H1 (cell line): ENCODE measurements at regions not wholly inside any gene's neighbourhood (a gene's known extent, or its start where the extent isn't known, plus 50 kb on each side); places are given as distances from the start of the nearest gene placed in this dataset.
"Not testable (repeated sequence)": the region's sequence is repeated elsewhere in the genome, so short reads cannot be mapped to it uniquely, and the experiment has no call there.

Source experiments
- EP300 ChIP-seq, 2 experiments: IDR thresholded peaks; 1 replicate in 1 of 2; 2 replicates in 1 of 2; pipeline ENCODE4 v1.6.1; 2011 to 2012; ENCODE audit warnings: low read depth in 2 of 2, low read length in 2 of 2, mild to moderate bottlenecking in 2 of 2, borderline replicate concordance in 1 of 2, inconsistent platforms in 1 of 2, moderate library complexity in 1 of 2
- EZH2 ChIP-seq: fragments of 200-600 bp; sonication (generic); IDR thresholded peaks from 2 replicates; pipeline ENCODE4 v1.7.1; 2012; ENCODE audit warnings: low read depth, mild to moderate bottlenecking, moderate library complexity, low read length, inconsistent platforms; ENCODE audit not compliant: severe bottlenecking
- KDM4A ChIP-seq: IDR thresholded peaks from one replicate; pipeline ENCODE4 v1.7.1; 2012; ENCODE audit warnings: low read depth, mild to moderate bottlenecking, moderate library complexity, low read length, inconsistent platforms; ENCODE audit not compliant: severe bottlenecking
- POLR2A ChIP-seq, 2 experiments: IDR thresholded peaks; 1 replicate in 1 of 2; 2 replicates in 1 of 2; pipeline ENCODE4 v1.6.1; 2011; ENCODE audit warnings: low read depth in 2 of 2, low read length in 2 of 2, mild to moderate bottlenecking in 2 of 2; ENCODE audit errors: control extremely low read depth in 1 of 2
- POLR2AphosphoS5 ChIP-seq: IDR thresholded peaks from 2 replicates; pipeline ENCODE4 v1.6.1; 2011; ENCODE audit warnings: low read depth, low read length
- RNF2 ChIP-seq: fragments of 200-900, 300-1000 bp; sonication (generic); IDR thresholded peaks from 2 replicates; pipeline ENCODE4 v1.7.1; 2016; ENCODE audit warnings: borderline replicate concordance, low read depth, mild to moderate bottlenecking, antibody characterized with exemption, low read length; ENCODE audit not compliant: poor library complexity, severe bottlenecking; ENCODE audit errors: missing control alignments
- SRF ChIP-seq: IDR thresholded peaks from 2 replicates; pipeline ENCODE4 v1.6.1; 2011; ENCODE audit warnings: mild to moderate bottlenecking, low read depth, low read length, moderate library complexity
- SUZ12 ChIP-seq: fragments of 200-600 bp; sonication (generic); IDR thresholded peaks from 2 replicates; pipeline ENCODE4 v1.6.1; 2012; ENCODE audit warnings: mild to moderate bottlenecking, inconsistent platforms, low read length, moderate library complexity, mixed read lengths
- TEAD4 ChIP-seq: IDR thresholded peaks from 2 replicates; pipeline ENCODE4 v1.6.1; 2012; ENCODE audit warnings: low read depth, low read length, inconsistent platforms, mixed read lengths
- TF ChIP-seq, protein P1 (sequence below), 3 experiments: IDR thresholded peaks; 1 replicate in 2 of 3; 2 replicates in 1 of 3; pipeline versions ENCODE4 v1.5.1 to v1.6.1; 2011; ENCODE audit warnings: low read length in 3 of 3, mild to moderate bottlenecking in 3 of 3, inconsistent platforms in 2 of 3, low read depth in 1 of 3, moderate library complexity in 1 of 3; ENCODE audit not compliant: insufficient read depth in 1 of 3; ENCODE audit errors: control extremely low read depth in 1 of 3
- TF ChIP-seq, protein P2 (sequence below): IDR thresholded peaks from 2 replicates; pipeline ENCODE4 v1.6.1; 2012; ENCODE audit warnings: inconsistent platforms

DNA sequence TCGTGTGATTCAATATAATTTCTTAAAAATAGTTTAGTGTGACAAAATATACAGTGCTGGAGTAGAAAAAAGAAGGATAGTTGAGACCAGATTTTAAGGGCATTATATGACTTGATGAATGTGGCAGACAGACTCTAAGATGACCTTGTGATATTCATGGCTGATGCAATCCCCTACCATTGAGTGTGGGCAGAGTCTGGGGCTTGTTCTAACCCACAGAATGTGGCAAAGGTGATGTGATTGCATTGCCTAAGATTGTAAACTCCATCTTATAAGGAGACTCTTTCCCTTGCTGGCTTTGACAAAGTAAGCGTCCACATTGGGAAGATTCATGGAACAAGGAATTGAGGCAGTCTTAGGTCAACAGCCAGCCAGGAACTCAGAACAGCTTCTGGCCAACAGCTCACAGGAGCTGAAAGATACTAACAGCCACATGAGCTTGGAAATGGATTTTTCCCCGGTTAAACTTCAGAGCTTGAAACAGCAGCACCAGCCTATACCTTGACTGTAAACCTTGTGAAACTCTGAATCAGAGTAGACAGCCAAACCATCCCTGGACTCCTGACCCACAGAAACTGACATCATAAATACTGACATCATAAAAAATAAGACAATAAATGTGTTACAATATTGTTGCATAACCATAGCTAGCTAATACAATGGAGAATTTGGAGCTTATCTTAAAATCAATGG is 864.5 kb downstream of the TTLL7 start:
- TF ChIP-seq, protein P1, sequence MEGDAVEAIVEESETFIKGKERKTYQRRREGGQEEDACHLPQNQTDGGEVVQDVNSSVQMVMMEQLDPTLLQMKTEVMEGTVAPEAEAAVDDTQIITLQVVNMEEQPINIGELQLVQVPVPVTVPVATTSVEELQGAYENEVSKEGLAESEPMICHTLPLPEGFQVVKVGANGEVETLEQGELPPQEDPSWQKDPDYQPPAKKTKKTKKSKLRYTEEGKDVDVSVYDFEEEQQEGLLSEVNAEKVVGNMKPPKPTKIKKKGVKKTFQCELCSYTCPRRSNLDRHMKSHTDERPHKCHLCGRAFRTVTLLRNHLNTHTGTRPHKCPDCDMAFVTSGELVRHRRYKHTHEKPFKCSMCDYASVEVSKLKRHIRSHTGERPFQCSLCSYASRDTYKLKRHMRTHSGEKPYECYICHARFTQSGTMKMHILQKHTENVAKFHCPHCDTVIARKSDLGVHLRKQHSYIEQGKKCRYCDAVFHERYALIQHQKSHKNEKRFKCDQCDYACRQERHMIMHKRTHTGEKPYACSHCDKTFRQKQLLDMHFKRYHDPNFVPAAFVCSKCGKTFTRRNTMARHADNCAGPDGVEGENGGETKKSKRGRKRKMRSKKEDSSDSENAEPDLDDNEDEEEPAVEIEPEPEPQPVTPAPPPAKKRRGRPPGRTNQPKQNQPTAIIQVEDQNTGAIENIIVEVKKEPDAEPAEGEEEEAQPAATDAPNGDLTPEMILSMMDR (IDR thresholded peaks at IDR 0.05; ENCODE audit: control extremely low read depth in 1 of 3, insufficient read depth in 1 of 3, low read depth in 1 of 3, low read length in 3 of 3): not testable (repeated sequence)
- not testable (repeated sequence) for TF ChIP-seq POLR2AphosphoS5; RNF2; EZH2; KDM4A; EP300 (IDR thresholded peaks at IDR 0.05; ENCODE audit: borderline replicate concordance in 1 of 2, low read depth in 2 of 2, low read length in 2 of 2); POLR2A (IDR thresholded peaks at IDR 0.05; ENCODE audit: control extremely low read depth in 1 of 2, low read depth in 2 of 2, low read length in 2 of 2); TEAD4; SRF; SUZ12
- TF ChIP-seq, protein P2, sequence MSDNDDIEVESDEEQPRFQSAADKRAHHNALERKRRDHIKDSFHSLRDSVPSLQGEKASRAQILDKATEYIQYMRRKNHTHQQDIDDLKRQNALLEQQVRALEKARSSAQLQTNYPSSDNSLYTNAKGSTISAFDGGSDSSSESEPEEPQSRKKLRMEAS: not testable (repeated sequence)
